ENCODE measurements at regions not wholly inside any gene's neighbourhood (a gene's known extent, or its start where the extent isn't known, plus 50 kb on each side); places are given as distances from the start of the nearest gene placed in this dataset.

- Histone ChIP-seq H3K9me3 (replicated peaks; ENCODE audit: control insufficient read depth, insufficient read depth, low read length) (no peaks in the 10 kb centered on the region), H3K4me2 (ENCODE audit: control insufficient read depth, insufficient read depth) (no peak overlapping the region), H3K79me2 (ENCODE audit: control insufficient read depth, insufficient read depth, low read length) (no peaks in the 10 kb centered on the region), H2AFZ (ENCODE audit: control insufficient read depth, low read depth, low read length) (no peak overlapping the region), H3K27me3 (replicated peaks in 1 of 2; ENCODE audit: control insufficient read depth in 2 of 2, insufficient read depth in 2 of 2, low read length in 1 of 2) (no peaks in the 10 kb centered on the region; a peak in 2 of 4 replicates), H3K27ac (ENCODE audit: control insufficient read depth, insufficient read depth) (no peak overlapping the region), H3K9ac (ENCODE audit: control insufficient read depth, insufficient read depth, low read length) (no peak overlapping the region), H3K4me3 (no peak overlapping the region), H3K36me3 (ENCODE audit: control insufficient read depth in 2 of 2, insufficient read depth in 2 of 2, low read length in 1 of 2) (no peaks in the 10 kb centered on the region), H4K20me1 (ENCODE audit: control insufficient read depth, insufficient read depth) (no peaks in the 10 kb centered on the region), H3K4me1 (ENCODE audit: control insufficient read depth, insufficient read depth, low read length) (no peaks in the 10 kb centered on the region)
- SMC1A ChIA-PET (ENCODE audit: uncharacterized antibody, unreplicated experiment), result no interaction called here
- no peak for TF ChIP-seq SMAD1 (IDR thresholded peaks at IDR 0.05; ENCODE audit: low read depth, partially characterized antibody)
- TF ChIP-seq FOXK2 (IDR thresholded peaks at IDR 0.05), result no peak
- no peak for TF ChIP-seq POU2F2 (IDR thresholded peaks at IDR 0.05; ENCODE audit: borderline replicate concordance, low read depth, low read length)
- TF ChIP-seq BACH1 (IDR thresholded peaks at IDR 0.05; ENCODE audit: borderline replicate concordance), result no peak
- TF ChIP-seq PKNOX1 (IDR thresholded peaks at IDR 0.05), result no peak
- TF ChIP-seq FOS (IDR thresholded peaks at IDR 0.05; ENCODE audit: borderline replicate concordance, extremely low read depth, insufficient read length), result no peak
- FAIRE-seq (no peak), DNase-seq (ENCODE audit: low read depth, low spot score) (no peak), ATAC-seq (no peak)
- RAD21 ChIA-PET (ENCODE audit: unreplicated experiment), result no interaction called here
- BruUV-seq (replicated peaks), result no TSS peak
- WGBS (ENCODE audit: insufficient coverage, insufficient replicate concordance, low lambda C conversion rate, missing lambda C conversion rate), result under 1% methylated on average over 6 of the region's 6 CpGs
- intact Hi-C loops (cut with micrococcal nuclease; ENCODE audit: unreplicated experiment) (no loop called here), in situ Hi-C loops (cut with MboI) (no loop called here)
- POLR2A ChIA-PET, result no interaction called here
- CTCF ChIA-PET, result no interaction called here
Measured at GRCh38 chr1:57494530-57495079, 70.7 kb upstream of the DAB1 start.

- ChIA-PET POLR2A (no interaction called here), CTCF (no interaction called here), RAD21 (ENCODE audit: unreplicated experiment) (no interaction called here), SMC1A (ENCODE audit: uncharacterized antibody, unreplicated experiment) (no interaction called here)
- H3K27ac ChIP-seq (ENCODE audit: control insufficient read depth, insufficient read depth), result no peak overlapping the region
- H3K4me2 ChIP-seq (ENCODE audit: control insufficient read depth, insufficient read depth), result no peak overlapping the region
- no peak for FAIRE-seq
- no TSS peak for BruUV-seq (replicated peaks)
- no peak overlapping the region for H3K4me3 ChIP-seq
- H3K9me3 ChIP-seq (replicated peaks; ENCODE audit: control insufficient read depth, insufficient read depth, low read length), result no peaks in the 10 kb centered on the region
- no peaks in the 10 kb centered on the region for H3K79me2 ChIP-seq (ENCODE audit: control insufficient read depth, insufficient read depth, low read length)
- no peaks in the 10 kb centered on the region for H3K4me1 ChIP-seq (ENCODE audit: control insufficient read depth, insufficient read depth, low read length)
- WGBS (ENCODE audit: insufficient coverage, insufficient replicate concordance, low lambda C conversion rate, missing lambda C conversion rate), result 10% methylated on average over 5 of the region's 5 CpGs
- no peaks in the 10 kb centered on the region for H4K20me1 ChIP-seq (ENCODE audit: control insufficient read depth, insufficient read depth)
- H2AFZ ChIP-seq (ENCODE audit: control insufficient read depth, low read depth, low read length), result no peak overlapping the region
- H3K9ac ChIP-seq (ENCODE audit: control insufficient read depth, insufficient read depth, low read length), result no peak overlapping the region
- H3K27me3 ChIP-seq (replicated peaks in 1 of 2; ENCODE audit: control insufficient read depth in 2 of 2, insufficient read depth in 2 of 2, low read length in 1 of 2), result no peaks in the 10 kb centered on the region; a peak in 2 of 4 replicates
- H3K36me3 ChIP-seq (ENCODE audit: control insufficient read depth in 2 of 2, insufficient read depth in 2 of 2, low read length in 1 of 2), result no peaks in the 10 kb centered on the region
- ATAC-seq, result no peak
- intact Hi-C loops (cut with micrococcal nuclease; ENCODE audit: unreplicated experiment) (no loop called here), in situ Hi-C loops (cut with MboI) (no loop called here)
- DNase-seq (ENCODE audit: low read depth, low spot score), result no peak
- no peak for TF ChIP-seq NKRF (conservative IDR thresholded peaks at IDR 0.05)
- no peak for TF ChIP-seq REST (IDR thresholded peaks at IDR 0.05; ENCODE audit: low read depth, low read length)
- no peak for TF ChIP-seq EZH2 (IDR thresholded peaks at IDR 0.05; ENCODE audit: borderline replicate concordance, control insufficient read depth, low read depth, low read length)
- TF ChIP-seq IKZF1 (conservative IDR thresholded peaks at IDR 0.05), result no peak
- no peak for TF ChIP-seq IRF4 (IDR thresholded peaks at IDR 0.05; ENCODE audit: low read depth, low read length)
Measured at GRCh38 chr1:57492586-57493226, 68.8 kb upstream of the DAB1 start.

Measured in GM12878 (cell line).